Ectodermal cell (in vitro differentiated cells): ENCODE measurements at regions not wholly inside any gene's neighbourhood (a gene's known extent, or its start where the extent isn't known, plus 50 kb on each side); places are given as distances from the start of the nearest gene placed in this dataset.

Experiments used
- H3K27ac ChIP-seq: 2 replicates; pipeline ENCODE4 v1.7.0; 2013; ENCODE audit warnings: mild to moderate bottlenecking, low read depth, low read length; ENCODE audit not compliant: insufficient read depth, poor library complexity, severe bottlenecking
- H3K27me3 ChIP-seq: 2 replicates; pipeline ENCODE4 v1.7.0; 2013; ENCODE audit warnings: mild to moderate bottlenecking, low read length; ENCODE audit not compliant: insufficient read depth, control insufficient read depth, poor library complexity, severe bottlenecking
- H3K36me3 ChIP-seq: one replicate; pipeline ENCODE4 v1.7.0; 2013; ENCODE audit warnings: low read length; ENCODE audit not compliant: control insufficient read depth, insufficient read depth
- H3K4me1 ChIP-seq: one replicate; pipeline ENCODE4 v1.7.0; 2013; ENCODE audit warnings: low read length; ENCODE audit not compliant: control insufficient read depth, insufficient read depth
- H3K4me3 ChIP-seq: 2 replicates; pipeline ENCODE4 v1.7.0; 2013; ENCODE audit warnings: low read depth, low read length, control low read depth; ENCODE audit not compliant: insufficient read depth
- H3K9me3 ChIP-seq: 2 replicates; pipeline ENCODE4 v1.7.0; 2013; ENCODE audit warnings: mild to moderate bottlenecking, low read length, moderate library complexity; ENCODE audit not compliant: control insufficient read depth
- WGBS, 2 experiments: methylation state at CpG; one replicate each; pipeline ENCODE4 v1.1.7; 2013; ENCODE audit warnings: missing lambda C conversion rate in 2 of 2; 5-methylcytosine and 5-hydroxymethylcytosine counted together

GRCh38 chr12:92987362-92987761 is 58.3 kb upstream of the EEA1 start:
- no peaks in the 10 kb centered on the region for H3K36me3 ChIP-seq
- H3K4me1 ChIP-seq = no peaks in the 10 kb centered on the region
- 5 to 8% methylated on average over 3 of the region's 3 CpGs for WGBS, 2 experiments
- no peak overlapping the region for H3K4me3 ChIP-seq
- H3K9me3 ChIP-seq = no peaks in the 10 kb centered on the region
- H3K27ac ChIP-seq = no peak overlapping the region
- H3K27me3 ChIP-seq = no peaks in the 10 kb centered on the region

DNA sequence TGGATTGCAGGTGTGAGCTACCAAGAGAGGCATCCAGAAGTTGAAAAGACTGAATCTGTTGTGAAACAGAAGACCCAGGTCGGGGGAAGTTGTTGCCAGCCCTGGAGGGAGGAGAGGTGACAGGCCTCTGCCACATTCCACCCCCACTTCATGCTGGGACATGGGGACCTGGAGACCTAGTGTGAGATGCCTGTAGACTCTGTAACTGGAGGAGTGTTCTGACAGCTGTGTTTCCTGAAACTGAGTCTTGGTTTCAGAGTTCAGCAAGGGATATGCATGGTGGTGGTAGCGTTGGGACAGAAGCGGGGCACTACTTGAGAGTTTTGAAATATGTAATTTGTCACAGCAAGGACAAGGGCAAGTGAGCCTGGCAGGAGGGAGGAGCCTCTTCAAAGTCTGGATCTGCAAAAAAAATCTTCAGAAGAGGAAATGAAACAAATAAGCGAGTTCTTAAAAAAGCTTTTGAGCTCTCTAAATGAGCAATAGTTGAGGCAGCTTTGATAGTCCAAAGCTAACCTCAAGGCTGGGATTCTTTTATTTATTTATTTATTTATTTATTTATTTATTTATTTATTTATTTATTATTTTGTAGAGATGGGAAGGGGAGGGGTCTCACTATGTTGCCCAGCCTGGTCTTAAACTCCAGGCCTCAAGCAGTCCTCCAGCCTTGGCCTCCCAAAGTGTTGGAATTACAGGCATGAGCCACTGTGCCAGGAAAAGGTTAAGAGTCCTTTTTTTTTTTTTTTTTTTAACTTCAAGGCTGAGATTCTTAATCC is 58.9 kb upstream of the EEA1 start:
- Histone ChIP-seq H3K4me3 (no peak overlapping the region), H3K4me1 (no peaks in the 10 kb centered on the region), H3K27me3 (no peaks in the 10 kb centered on the region), H3K27ac (no peak overlapping the region), H3K9me3 (no peaks in the 10 kb centered on the region), H3K36me3 (no peaks in the 10 kb centered on the region)
- 84% methylated on average over 4 of the region's 4 CpGs for WGBS, 2 experiments

GRCh38 chr12:92988622-92989130 is 59.6 kb upstream of the EEA1 start:
- Histone ChIP-seq H3K36me3 (no peaks in the 10 kb centered on the region), H3K9me3 (no peaks in the 10 kb centered on the region), H3K4me3 (no peak overlapping the region), H3K4me1 (no peaks in the 10 kb centered on the region), H3K27me3 (no peaks in the 10 kb centered on the region), H3K27ac (no peak overlapping the region)
- 88 to 100% methylated on average over 1 of the region's 1 CpG for WGBS, 2 experiments

DNA sequence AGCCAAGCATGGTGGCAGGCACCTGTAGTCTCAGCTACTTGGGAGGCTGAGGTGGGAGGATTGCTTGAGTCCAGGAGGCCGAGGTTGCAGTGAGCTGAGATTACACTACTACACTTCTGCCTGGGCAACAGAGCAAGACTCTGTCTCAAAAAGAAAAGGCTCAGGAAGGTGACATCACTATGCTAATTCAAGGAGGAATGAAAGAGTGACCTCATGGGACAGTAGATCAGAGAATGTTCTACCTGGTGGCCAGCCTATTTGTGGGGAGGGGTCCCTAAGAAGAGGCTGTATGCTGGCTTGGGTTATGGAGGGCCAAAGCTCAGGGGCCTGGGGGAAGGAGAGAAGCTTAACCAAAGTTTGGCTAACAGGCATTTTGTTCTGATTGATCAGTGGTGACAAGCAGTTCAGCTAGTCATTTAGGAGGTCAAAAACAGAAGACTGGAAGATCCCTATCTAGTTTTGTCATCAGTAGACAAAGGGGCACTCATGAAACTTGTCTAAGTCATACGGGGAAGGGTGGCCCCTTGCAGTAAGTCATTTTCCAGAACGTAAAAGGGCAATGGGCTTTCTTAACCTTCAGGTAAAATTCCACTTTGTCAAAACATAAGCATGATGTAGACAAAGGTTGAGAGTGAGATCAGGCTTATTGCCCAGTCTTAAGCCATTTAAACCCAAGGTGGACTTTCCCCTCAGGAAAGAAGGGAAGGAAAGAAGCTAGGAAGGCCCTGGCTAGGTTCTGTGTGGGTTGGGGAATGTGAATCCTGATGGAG is 60.8 kb upstream of the EEA1 start:
- Histone ChIP-seq H3K4me1 (no peaks in the 10 kb centered on the region), H3K27ac (no peak overlapping the region), H3K36me3 (no peaks in the 10 kb centered on the region), H3K4me3 (no peak overlapping the region), H3K27me3 (no peaks in the 10 kb centered on the region), H3K9me3 (no peaks in the 10 kb centered on the region)
- WGBS, 2 experiments = 88 to 91% methylated on average over 3 of the region's 3 CpGs

- no peaks in the 10 kb centered on the region for H3K9me3 ChIP-seq
- H3K27me3 ChIP-seq = no peaks in the 10 kb centered on the region
- no peak overlapping the region for H3K27ac ChIP-seq
- no peak overlapping the region for H3K4me3 ChIP-seq
- 96 to 100% methylated on average over 2 of the region's 3 CpGs for WGBS, 2 experiments
- no peaks in the 10 kb centered on the region for H3K36me3 ChIP-seq
- no peaks in the 10 kb centered on the region for H3K4me1 ChIP-seq
Measured at GRCh38 chr12:92991134-92991533, 62.0 kb upstream of the EEA1 start.

DNA sequence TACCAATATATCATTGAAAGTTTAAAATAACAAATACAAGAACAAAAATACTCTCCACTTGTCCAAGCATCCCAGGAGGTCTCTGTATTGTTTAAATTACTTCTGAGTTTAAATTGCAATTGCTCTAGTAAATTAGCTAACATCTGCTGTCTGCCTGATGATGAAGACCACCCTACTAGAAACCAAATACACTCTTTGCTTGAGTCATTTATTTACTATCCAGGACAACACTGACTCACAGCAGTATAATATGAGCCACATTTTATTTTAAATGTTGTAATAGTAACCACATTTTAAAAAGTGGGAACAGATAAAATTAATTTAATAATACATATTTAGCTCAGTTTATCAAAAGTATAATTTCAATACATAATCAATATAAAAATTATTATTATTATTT is 62.9 kb upstream of the EEA1 start:
- no peak overlapping the region for H3K27ac ChIP-seq
- no peaks in the 10 kb centered on the region for H3K9me3 ChIP-seq
- H3K36me3 ChIP-seq = no peaks in the 10 kb centered on the region
- no peaks in the 10 kb centered on the region for H3K27me3 ChIP-seq
- no peak overlapping the region for H3K4me3 ChIP-seq
- H3K4me1 ChIP-seq = no peaks in the 10 kb centered on the region

DNA sequence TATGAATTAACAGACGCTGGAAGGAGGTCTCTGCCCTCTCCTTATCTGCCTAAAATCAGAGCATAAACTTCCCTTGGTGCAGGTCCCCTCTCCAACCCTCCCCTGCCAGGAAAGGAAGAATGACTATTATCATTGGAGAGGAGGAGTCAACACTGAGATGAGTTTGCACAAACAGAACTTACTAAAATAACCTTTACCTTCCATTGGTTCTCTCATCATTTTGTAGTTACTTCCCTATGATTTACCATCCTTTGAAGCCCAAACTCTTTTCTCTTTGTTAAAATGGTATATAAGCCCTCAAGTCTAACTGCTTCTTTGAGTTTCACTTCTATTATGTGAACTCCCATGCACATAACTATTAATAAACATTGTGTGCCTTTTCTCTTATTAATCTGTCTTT is 64.2 kb upstream of the EEA1 start:
- WGBS, 2 experiments = 96 to 100% methylated on average over 1 of the region's 1 CpG
- Histone ChIP-seq H3K4me3 (no peak overlapping the region), H3K9me3 (no peaks in the 10 kb centered on the region), H3K27ac (no peak overlapping the region), H3K36me3 (no peaks in the 10 kb centered on the region), H3K4me1 (no peaks in the 10 kb centered on the region), H3K27me3 (no peaks in the 10 kb centered on the region)

- H3K4me3 ChIP-seq = no peak overlapping the region
- H3K36me3 ChIP-seq = no peaks in the 10 kb centered on the region
- no peaks in the 10 kb centered on the region for H3K9me3 ChIP-seq
- no peak overlapping the region for H3K27ac ChIP-seq
- no peaks in the 10 kb centered on the region for H3K27me3 ChIP-seq
- H3K4me1 ChIP-seq = no peaks in the 10 kb centered on the region
- WGBS, 2 experiments = 93 to 94% methylated on average over 7 of the region's 7 CpGs
Measured at GRCh38 chr12:92995258-92995903, 66.3 kb upstream of the EEA1 start.

GRCh38 chr12:93000026-93000425 is 70.9 kb upstream of the EEA1 start:
- 93 to 94% methylated on average over 4 to 5 of the region's 5 CpGs for WGBS, 2 experiments
- no peak overlapping the region for H3K4me3 ChIP-seq
- H3K27ac ChIP-seq = no peak overlapping the region
- H3K36me3 ChIP-seq = no peaks in the 10 kb centered on the region
- H3K9me3 ChIP-seq = no peaks in the 10 kb centered on the region
- no peaks in the 10 kb centered on the region for H3K27me3 ChIP-seq
- H3K4me1 ChIP-seq = no peaks in the 10 kb centered on the region

DNA sequence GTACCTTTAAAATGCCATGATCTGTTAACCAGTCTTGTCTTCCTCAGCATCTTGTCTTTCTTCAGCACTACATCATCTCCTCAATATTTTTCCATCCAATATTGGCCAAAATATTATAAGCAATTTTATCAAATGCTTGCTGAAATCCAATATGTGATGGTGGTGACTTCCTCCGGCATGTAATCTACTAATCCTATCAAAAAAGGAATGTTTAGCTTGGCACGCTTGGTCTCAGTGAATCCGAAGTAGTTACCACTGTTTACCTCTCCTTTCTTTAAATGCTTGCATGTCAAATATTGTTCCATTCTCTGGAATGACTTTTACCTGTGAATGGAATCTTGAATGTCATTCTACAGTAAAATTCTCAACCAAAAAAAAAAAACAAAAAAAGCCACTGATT is 72.3 kb upstream of the EEA1 start:
- no peak overlapping the region for H3K27ac ChIP-seq
- WGBS, 2 experiments = 97 to 100% methylated on average over 3 of the region's 3 CpGs
- H3K4me3 ChIP-seq = no peak overlapping the region
- no peaks in the 10 kb centered on the region for H3K4me1 ChIP-seq
- H3K36me3 ChIP-seq = no peaks in the 10 kb centered on the region
- no peaks in the 10 kb centered on the region for H3K27me3 ChIP-seq
- no peaks in the 10 kb centered on the region for H3K9me3 ChIP-seq
